HUDEP-2 (cell line): ENCODE measurements at regions not wholly inside any gene's neighbourhood (a gene's known extent, or its start where the extent isn't known, plus 50 kb on each side); places are given as distances from the start of the nearest gene placed in this dataset.

Source experiments
- DNase-seq, 76 experiments: peaks; one replicate each; lab custom pipeline; 2025; ENCODE audit not compliant: unreplicated experiment in 76 of 76; lab: John Stamatoyannopoulos, UW

GRCh38 chr12:38547586-38547985 lies 231.0 kb downstream of the ALG10B start:
- DNase-seq, result no peak

DNA sequence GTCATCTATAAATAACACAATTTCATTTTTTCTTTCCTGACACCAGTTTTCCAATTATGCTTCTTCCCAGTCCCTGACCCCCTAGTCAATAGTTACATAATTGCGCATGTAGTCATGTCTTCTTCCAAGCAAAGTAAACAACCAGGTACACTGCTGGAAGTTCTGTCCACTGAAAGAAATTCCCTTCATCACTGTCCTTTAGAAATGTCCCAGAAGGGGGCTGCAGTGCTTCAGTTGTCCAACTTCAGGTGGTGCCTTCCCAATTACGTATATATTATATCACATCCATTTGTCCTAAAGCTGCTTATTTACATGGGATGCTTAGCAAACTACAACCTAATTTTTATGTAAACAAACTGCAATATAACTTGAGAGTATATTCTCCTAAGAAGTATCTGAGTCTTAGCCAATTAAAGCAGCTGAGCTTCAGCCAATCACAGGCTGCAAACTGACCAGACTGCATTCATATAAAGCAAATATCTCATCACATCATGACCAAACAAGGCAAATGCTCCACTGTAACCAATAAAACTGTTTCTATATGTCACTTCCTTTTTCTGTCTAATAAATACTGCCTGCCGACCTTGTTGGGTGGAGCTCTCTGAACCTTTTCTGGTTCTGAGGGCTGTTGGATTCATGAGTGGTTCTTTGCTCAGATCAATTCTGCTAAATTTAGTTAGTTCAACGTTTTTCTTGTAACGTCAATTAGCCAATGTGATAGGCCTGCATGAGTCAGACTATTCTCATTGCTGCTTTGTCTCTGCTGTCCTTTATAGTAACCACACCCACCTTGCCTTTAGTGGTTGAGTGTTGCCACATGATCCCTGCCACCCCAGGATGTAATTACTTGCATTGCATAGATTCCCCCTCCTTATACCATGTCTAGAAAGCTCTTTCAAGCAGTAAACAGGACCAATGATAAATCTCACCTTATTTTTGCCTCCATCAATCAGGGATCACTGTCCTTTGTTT lies 239.3 kb downstream of the ALG10B start:
- DNase-seq, result no peak

- DNase-seq, result no peak
These were observed 240.1 kb downstream of the ALG10B start for GRCh38 chr12:38556647-38557046.

DNA sequence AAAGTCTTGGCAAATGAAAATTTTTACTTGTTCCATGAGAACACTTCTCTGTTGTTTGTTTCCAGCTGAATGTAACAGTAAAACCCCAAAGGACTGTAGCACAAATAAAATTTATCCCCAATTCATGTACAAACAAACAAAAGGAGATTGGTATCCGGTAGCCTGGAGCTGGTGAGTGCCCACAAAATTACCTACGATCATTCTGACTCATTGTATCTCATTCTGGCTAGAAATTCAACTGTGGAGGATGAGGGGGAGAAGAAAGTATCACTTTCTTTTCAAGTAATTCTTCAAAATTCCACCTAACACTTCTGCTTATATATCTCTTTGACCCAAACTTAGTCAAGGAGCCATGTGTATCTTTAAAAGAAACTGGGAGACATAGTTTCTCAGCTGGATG lies 268.5 kb downstream of the ALG10B start:
- no peak for DNase-seq

DNA sequence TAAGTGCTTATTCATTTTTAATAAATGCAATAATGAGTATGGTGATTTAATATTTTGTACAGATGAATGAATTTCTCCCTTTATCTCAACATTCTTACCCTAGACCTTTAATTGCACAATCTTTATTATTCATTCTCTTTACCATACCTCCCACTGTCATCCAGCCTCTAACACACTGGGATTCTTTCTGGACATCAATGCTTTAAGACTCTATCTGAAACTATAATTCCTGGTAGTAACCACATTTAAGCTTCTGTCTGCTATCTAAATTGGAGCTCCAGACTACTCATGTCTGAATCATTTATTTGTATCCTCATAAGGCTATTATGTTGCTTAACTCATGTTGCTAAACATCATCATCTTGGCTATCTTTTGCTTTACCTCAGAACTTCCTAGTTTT lies 270.2 kb downstream of the ALG10B start:
- no peak for DNase-seq

- no peak for DNase-seq
These were observed 271.0 kb downstream of the ALG10B start for GRCh38 chr12:38587594-38587993.

GRCh38 chr12:38588624-38589305 lies 272.2 kb downstream of the ALG10B start:
- no peak for DNase-seq

DNA sequence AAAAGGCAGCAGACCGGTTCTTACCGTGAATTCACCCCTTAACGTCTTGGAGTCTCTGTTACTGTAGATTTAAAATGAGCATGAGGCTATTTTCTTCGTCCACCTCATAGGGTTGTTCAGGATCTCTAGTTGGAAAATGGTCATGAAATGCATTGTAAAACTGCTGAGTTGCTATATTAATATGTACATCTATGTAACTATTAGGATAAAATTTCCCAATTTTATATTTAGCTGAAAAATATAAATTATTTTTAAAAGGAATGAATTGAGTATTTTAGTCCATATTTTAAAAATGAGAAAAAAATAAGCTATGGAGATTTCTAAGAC lies 272.7 kb downstream of the ALG10B start:
- no peak for DNase-seq

- DNase-seq, result no peak
These were observed 285.4 kb downstream of the ALG10B start for GRCh38 chr12:38601949-38602348.
